ENCODE measurements at regions not wholly inside any gene's neighbourhood (a gene's known extent, or its start where the extent isn't known, plus 50 kb on each side); places are given as distances from the start of the nearest gene placed in this dataset.

DNA sequence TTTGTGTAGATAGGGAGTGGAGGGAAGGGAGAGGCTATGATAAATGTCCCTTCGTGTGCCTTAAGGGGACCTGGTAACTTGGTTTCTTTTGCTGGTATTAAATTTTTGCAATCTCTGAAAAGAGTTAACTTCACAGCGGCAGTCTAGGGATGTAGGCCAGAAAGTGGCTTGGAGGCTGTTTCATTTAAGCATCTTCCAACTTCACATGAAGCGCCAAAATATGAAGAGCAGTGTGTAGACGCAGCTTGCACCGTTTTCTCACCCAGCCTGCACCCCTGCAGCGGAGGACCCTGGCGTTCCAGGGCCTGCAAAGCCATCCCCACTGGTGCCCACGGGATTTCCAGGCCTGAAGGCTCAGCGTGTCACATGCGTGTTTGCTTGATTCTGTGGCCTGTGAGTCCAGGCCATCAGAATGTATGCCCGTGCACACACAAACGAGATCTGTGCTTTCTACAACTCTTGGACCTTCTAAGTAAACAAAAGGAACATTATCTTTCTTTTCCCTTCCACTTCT, 87.2 kb upstream of the EPB41L3 start:
- Histone ChIP-seq H3K9me3 (ENCODE audit: control insufficient read depth, low read length) (no peaks in the 10 kb centered on the region), H3K27me3 (ENCODE audit: control insufficient read depth, insufficient read depth, low read length) (peaks cover 34% of the 10 kb centered on the region)

GRCh38 chr18:5630057-5630899, 86.5 kb upstream of the EPB41L3 start:
- Histone ChIP-seq H3K9ac (ENCODE audit: low read length) (no peak overlapping the region), H3K4me1 (ENCODE audit: control insufficient read depth, insufficient read depth, low read length) (peaks cover 6% of the 10 kb centered on the region), H3K4me3 (ENCODE audit: low read length) (no peak overlapping the region), H3K27me3 (ENCODE audit: control insufficient read depth, insufficient read depth, low read length) (peaks cover 34% of the 10 kb centered on the region), H3K9me3 (ENCODE audit: control insufficient read depth, low read length) (no peaks in the 10 kb centered on the region), H3K36me3 (ENCODE audit: control insufficient read depth, insufficient read depth, low read length) (no peaks in the 10 kb centered on the region)

More for the DNA sequence above, 87.2 kb upstream of the EPB41L3 start:
- H3K36me3 ChIP-seq (ENCODE audit: control insufficient read depth, insufficient read depth, low read length) = no peaks in the 10 kb centered on the region
- no peak overlapping the region for H3K4me3 ChIP-seq (ENCODE audit: low read length)
- H3K9ac ChIP-seq (ENCODE audit: low read length) = no peak overlapping the region
- peaks cover 6% of the 10 kb centered on the region for H3K4me1 ChIP-seq (ENCODE audit: control insufficient read depth, insufficient read depth, low read length)

GRCh38 chr18:5628512-5629255, 84.9 kb upstream of the EPB41L3 start:
- H3K27me3 ChIP-seq (ENCODE audit: control insufficient read depth, insufficient read depth, low read length) = peaks cover 34% of the 10 kb centered on the region
- peak overlapping the region; percentile 31 for H3K9ac ChIP-seq (ENCODE audit: low read length)
- no peaks in the 10 kb centered on the region for H3K9me3 ChIP-seq (ENCODE audit: control insufficient read depth, low read length)

GRCh38 chr18:5627776-5628511, 84.1 kb upstream of the EPB41L3 start:
- Histone ChIP-seq H3K9ac (ENCODE audit: low read length) (peak overlapping the region; percentile 31), H3K36me3 (ENCODE audit: control insufficient read depth, insufficient read depth, low read length) (no peaks in the 10 kb centered on the region), H3K9me3 (ENCODE audit: control insufficient read depth, low read length) (no peaks in the 10 kb centered on the region), H3K4me3 (ENCODE audit: low read length) (no peak overlapping the region), H3K4me1 (ENCODE audit: control insufficient read depth, insufficient read depth, low read length) (peaks cover 6% of the 10 kb centered on the region), H3K27me3 (ENCODE audit: control insufficient read depth, insufficient read depth, low read length) (peaks cover 34% of the 10 kb centered on the region)

More at GRCh38 chr18:5628512-5629255, 84.9 kb upstream of the EPB41L3 start:
- Histone ChIP-seq H3K4me3 (ENCODE audit: low read length) (peak overlapping the region; percentile 25), H3K4me1 (ENCODE audit: control insufficient read depth, insufficient read depth, low read length) (peaks cover 6% of the 10 kb centered on the region), H3K36me3 (ENCODE audit: control insufficient read depth, insufficient read depth, low read length) (no peaks in the 10 kb centered on the region)

DNA sequence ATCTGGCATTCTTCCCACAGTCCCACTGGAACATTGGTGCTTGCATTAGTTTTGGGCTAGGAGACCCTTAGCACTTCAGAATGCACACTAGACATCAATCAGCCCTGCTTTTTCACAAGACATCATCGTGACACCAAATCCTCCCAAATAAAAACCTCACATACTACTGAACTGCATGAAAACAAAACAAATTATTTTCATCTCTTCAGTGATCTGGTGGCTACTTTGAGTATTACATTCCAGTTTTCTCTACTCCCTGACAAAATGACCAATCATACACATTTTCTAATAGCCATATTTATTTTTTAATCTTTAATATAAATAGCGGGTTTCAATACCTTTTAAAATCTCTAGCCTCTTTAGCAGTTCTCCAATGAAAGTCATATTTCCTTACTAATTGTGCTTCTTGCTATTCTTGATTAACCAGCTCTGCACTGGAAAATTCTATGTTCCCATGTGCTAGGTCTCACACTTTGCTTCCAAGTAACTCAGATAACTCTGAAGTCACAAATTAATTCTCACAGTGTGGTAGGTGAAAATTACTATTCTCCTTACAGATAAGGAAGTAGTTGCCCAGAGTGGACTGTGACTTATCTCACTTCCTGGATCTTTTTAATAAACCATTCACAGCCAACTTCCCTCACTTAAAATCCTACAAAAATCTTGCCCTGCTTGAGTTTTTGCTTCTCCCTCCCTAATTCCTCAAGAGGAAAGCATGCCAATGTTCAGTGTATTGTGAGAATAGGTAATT, 82.5 kb upstream of the EPB41L3 start:
- no peaks in the 10 kb centered on the region for H3K36me3 ChIP-seq (ENCODE audit: control insufficient read depth, insufficient read depth, low read length)
- no peak overlapping the region for H3K4me3 ChIP-seq (ENCODE audit: low read length)
- no peaks in the 10 kb centered on the region for H3K9me3 ChIP-seq (ENCODE audit: control insufficient read depth, low read length)
- H3K27me3 ChIP-seq (ENCODE audit: control insufficient read depth, insufficient read depth, low read length) = peaks cover 34% of the 10 kb centered on the region
- H3K9ac ChIP-seq (ENCODE audit: low read length) = no peak overlapping the region
- H3K4me1 ChIP-seq (ENCODE audit: control insufficient read depth, insufficient read depth, low read length) = peaks cover 6% of the 10 kb centered on the region

DNA sequence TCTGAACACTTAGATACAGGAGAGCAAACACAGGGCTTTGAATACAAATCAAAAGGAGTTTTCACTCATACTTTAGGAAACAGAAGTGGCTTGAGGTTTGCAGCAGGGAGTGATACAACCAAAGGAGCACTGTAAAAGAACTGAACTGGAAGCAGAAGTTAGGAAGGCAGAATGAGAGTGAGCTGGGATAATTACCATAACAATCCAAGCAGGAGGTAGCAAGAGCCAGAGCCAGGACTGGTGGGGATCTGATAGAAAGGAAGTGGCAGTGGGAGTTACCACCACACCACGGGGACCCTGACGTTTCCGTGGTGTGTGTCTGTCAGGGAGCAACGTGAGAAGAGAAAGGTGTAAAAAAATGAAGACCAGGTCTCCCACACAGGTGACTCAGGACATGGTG, 81.3 kb upstream of the EPB41L3 start:
- no peak overlapping the region for H3K9ac ChIP-seq (ENCODE audit: low read length)
- no peak overlapping the region for H3K4me3 ChIP-seq (ENCODE audit: low read length)
- peaks cover 27% of the 10 kb centered on the region for H3K27me3 ChIP-seq (ENCODE audit: control insufficient read depth, insufficient read depth, low read length)
- no peaks in the 10 kb centered on the region for H3K36me3 ChIP-seq (ENCODE audit: control insufficient read depth, insufficient read depth, low read length)
- H3K9me3 ChIP-seq (ENCODE audit: control insufficient read depth, low read length) = no peaks in the 10 kb centered on the region
- peaks cover 6% of the 10 kb centered on the region for H3K4me1 ChIP-seq (ENCODE audit: control insufficient read depth, insufficient read depth, low read length)

- Histone ChIP-seq H3K9ac (ENCODE audit: low read length) (no peak overlapping the region), H3K36me3 (ENCODE audit: control insufficient read depth, insufficient read depth, low read length) (no peaks in the 10 kb centered on the region), H3K4me1 (ENCODE audit: control insufficient read depth, insufficient read depth, low read length) (peaks cover 3% of the 10 kb centered on the region), H3K9me3 (ENCODE audit: control insufficient read depth, low read length) (no peaks in the 10 kb centered on the region), H3K4me3 (ENCODE audit: low read length) (no peak overlapping the region), H3K27me3 (ENCODE audit: control insufficient read depth, insufficient read depth, low read length) (peaks cover 9% of the 10 kb centered on the region)
Measured at GRCh38 chr18:5622905-5623304, 79.1 kb upstream of the EPB41L3 start.

GRCh38 chr18:5620289-5620688, 76.5 kb upstream of the EPB41L3 start:
- Histone ChIP-seq H3K36me3 (ENCODE audit: control insufficient read depth, insufficient read depth, low read length) (no peaks in the 10 kb centered on the region), H3K4me3 (ENCODE audit: low read length) (no peak overlapping the region), H3K9me3 (ENCODE audit: control insufficient read depth, low read length) (no peaks in the 10 kb centered on the region), H3K4me1 (ENCODE audit: control insufficient read depth, insufficient read depth, low read length) (no peaks in the 10 kb centered on the region), H3K27me3 (ENCODE audit: control insufficient read depth, insufficient read depth, low read length) (no peaks in the 10 kb centered on the region), H3K9ac (ENCODE audit: low read length) (no peak overlapping the region)

GRCh38 chr18:5619376-5619775, 75.6 kb upstream of the EPB41L3 start:
- no peak overlapping the region for H3K4me3 ChIP-seq (ENCODE audit: low read length)
- no peaks in the 10 kb centered on the region for H3K36me3 ChIP-seq (ENCODE audit: control insufficient read depth, insufficient read depth, low read length)
- no peaks in the 10 kb centered on the region for H3K27me3 ChIP-seq (ENCODE audit: control insufficient read depth, insufficient read depth, low read length)
- H3K4me1 ChIP-seq (ENCODE audit: control insufficient read depth, insufficient read depth, low read length) = no peaks in the 10 kb centered on the region
- H3K9me3 ChIP-seq (ENCODE audit: control insufficient read depth, low read length) = no peaks in the 10 kb centered on the region
- no peak overlapping the region for H3K9ac ChIP-seq (ENCODE audit: low read length)

DNA sequence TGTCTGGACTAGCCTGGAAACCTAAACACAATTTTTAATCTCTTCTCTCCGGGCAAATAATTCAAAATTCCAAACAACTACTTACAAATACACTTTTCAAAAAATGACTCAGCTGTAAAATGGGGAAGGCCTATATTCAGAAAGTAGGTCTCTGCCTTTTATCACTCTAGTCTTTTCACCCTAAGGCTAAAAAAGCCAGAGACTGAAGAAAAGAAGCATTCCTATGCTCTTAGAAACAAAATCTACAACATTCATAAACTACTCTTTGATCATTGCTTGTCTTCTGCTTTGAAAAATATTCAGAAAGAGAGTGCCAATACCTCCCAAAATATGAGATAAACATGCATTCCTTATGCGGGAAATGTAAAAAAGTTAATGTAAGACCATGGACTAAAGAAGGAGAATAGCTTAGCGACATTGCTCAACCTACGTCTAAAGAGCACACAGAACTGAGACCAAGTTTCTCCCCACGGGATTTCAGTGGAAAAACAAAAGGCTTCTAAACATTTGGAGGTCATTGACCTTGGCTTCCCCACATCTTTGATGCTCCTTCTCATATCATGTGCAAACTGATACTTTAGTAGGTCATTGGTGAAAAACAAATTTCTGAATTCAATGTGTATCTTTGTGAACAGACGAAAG, 74.4 kb upstream of the EPB41L3 start:
- Histone ChIP-seq H3K9me3 (ENCODE audit: control insufficient read depth, low read length) (no peaks in the 10 kb centered on the region), H3K27me3 (ENCODE audit: control insufficient read depth, insufficient read depth, low read length) (no peaks in the 10 kb centered on the region), H3K4me3 (ENCODE audit: low read length) (no peak overlapping the region), H3K4me1 (ENCODE audit: control insufficient read depth, insufficient read depth, low read length) (no peaks in the 10 kb centered on the region), H3K36me3 (ENCODE audit: control insufficient read depth, insufficient read depth, low read length) (no peaks in the 10 kb centered on the region), H3K9ac (ENCODE audit: low read length) (no peak overlapping the region)

DNA sequence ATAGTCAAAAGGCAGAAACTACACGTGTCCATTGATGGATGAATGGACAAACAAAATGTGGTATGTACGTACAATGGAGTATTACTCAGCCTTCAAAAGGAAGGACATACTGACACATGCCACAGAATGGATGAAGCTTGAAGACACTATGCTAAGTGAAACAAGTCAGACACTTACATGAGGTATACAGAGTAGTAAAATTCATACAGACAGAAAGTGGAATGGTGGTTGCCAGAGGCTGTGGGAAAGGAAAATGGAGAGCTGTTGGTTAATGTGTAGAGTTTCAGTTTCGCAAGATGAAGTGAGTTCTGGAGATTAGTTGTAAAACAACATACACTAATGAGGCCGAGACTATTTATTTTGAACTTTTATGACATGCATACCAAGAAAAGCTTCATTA, 67.4 kb upstream of the EPB41L3 start:
- Histone ChIP-seq H3K9ac (ENCODE audit: low read length) (no peak overlapping the region), H3K36me3 (ENCODE audit: control insufficient read depth, insufficient read depth, low read length) (no peaks in the 10 kb centered on the region), H3K9me3 (ENCODE audit: control insufficient read depth, low read length) (no peaks in the 10 kb centered on the region), H3K4me1 (ENCODE audit: control insufficient read depth, insufficient read depth, low read length) (no peaks in the 10 kb centered on the region), H3K27me3 (ENCODE audit: control insufficient read depth, insufficient read depth, low read length) (no peaks in the 10 kb centered on the region), H3K4me3 (ENCODE audit: low read length) (no peak overlapping the region)

Measured in mucosa of stomach (tissue), 1 donor.